NB4 (cell line): ENCODE measurements at regions not wholly inside any gene's neighbourhood (a gene's known extent, or its start where the extent isn't known, plus 50 kb on each side); places are given as distances from the start of the nearest gene placed in this dataset.

Experiments
- MYC ChIP-seq: IDR thresholded peaks from 2 replicates; pipeline ENCODE4 v1.6.1; 2011; ENCODE audit warnings: low read depth, low read length
- POLR2A ChIP-seq: IDR thresholded peaks from 2 replicates; pipeline ENCODE4 v1.6.1; 2011; ENCODE audit warnings: mild to moderate bottlenecking; ENCODE audit not compliant: insufficient read length; ENCODE audit errors: extremely low read depth
- TF ChIP-seq, protein P1 (sequence below): IDR thresholded peaks from 2 replicates; pipeline ENCODE4 v1.6.1; 2011; ENCODE audit warnings: low read depth, low read length
- TF ChIP-seq, protein P2 (sequence below): IDR thresholded peaks from one replicate; pipeline ENCODE4 v1.5.1; 2012; ENCODE audit warnings: low read depth, low read length

DNA sequence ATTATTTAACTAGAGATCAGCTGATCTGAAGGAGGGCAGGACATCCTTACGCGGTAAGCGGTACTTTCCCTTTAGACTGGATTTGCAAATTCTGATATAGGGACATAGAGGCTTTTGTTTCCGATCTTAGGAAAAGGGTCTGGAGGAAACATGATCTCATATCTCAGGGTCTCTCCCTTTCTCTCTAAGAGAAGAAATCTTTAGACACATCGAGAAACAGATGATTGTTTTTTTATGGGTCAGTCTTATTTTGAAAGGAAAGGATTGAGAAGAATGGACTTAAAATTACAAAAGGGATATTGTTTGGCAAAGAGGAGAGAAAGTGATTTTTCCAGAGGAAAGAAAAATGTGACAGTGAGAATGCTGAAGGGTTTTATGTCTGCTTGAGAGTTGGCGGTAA is 83.9 kb upstream of the OGFRL1 start:
- TF ChIP-seq POLR2A (no peak), MYC (no peak)
- TF ChIP-seq, protein P1, sequence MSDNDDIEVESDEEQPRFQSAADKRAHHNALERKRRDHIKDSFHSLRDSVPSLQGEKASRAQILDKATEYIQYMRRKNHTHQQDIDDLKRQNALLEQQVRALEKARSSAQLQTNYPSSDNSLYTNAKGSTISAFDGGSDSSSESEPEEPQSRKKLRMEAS = no peak
- TF ChIP-seq, protein P2, sequence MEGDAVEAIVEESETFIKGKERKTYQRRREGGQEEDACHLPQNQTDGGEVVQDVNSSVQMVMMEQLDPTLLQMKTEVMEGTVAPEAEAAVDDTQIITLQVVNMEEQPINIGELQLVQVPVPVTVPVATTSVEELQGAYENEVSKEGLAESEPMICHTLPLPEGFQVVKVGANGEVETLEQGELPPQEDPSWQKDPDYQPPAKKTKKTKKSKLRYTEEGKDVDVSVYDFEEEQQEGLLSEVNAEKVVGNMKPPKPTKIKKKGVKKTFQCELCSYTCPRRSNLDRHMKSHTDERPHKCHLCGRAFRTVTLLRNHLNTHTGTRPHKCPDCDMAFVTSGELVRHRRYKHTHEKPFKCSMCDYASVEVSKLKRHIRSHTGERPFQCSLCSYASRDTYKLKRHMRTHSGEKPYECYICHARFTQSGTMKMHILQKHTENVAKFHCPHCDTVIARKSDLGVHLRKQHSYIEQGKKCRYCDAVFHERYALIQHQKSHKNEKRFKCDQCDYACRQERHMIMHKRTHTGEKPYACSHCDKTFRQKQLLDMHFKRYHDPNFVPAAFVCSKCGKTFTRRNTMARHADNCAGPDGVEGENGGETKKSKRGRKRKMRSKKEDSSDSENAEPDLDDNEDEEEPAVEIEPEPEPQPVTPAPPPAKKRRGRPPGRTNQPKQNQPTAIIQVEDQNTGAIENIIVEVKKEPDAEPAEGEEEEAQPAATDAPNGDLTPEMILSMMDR = no peak
